Liver (tissue), 8 donors: ENCODE measurements at regions not wholly inside any gene's neighbourhood (a gene's known extent, or its start where the extent isn't known, plus 50 kb on each side); places are given as distances from the start of the nearest gene placed in this dataset.
"Not testable (repeated sequence)": the region's sequence is repeated elsewhere in the genome, so short reads cannot be mapped to it uniquely, and the experiment has no call there.

Experiments used
- DNase-seq: peaks from one replicate; pipeline ENCODE4 v3.0.0-alpha.2; 2017; ENCODE audit warnings: low spot score
- H3K27ac ChIP-seq, 2 donors: one replicate each; pipeline ENCODE4 v1.7.0; 2013; ENCODE audit warnings: inconsistent platforms in 2 of 2, low read length in 2 of 2, control low read depth in 1 of 2, low read depth in 1 of 2, mild to moderate bottlenecking in 1 of 2
- H3K27me3 ChIP-seq, 4 donors: one replicate each; pipeline versions ENCODE4 v1.6.1 to v1.7.0; 2013; ENCODE audit warnings: low read length in 3 of 4, inconsistent platforms in 1 of 4, mild to moderate bottlenecking in 1 of 4, moderate library complexity in 1 of 4; ENCODE audit not compliant: control insufficient read depth in 4 of 4, insufficient read depth in 4 of 4
- H3K36me3 ChIP-seq, 4 donors: one replicate each; pipeline versions ENCODE4 v1.6.1 to v1.7.0; 2013; ENCODE audit warnings: low read length in 3 of 4, mild to moderate bottlenecking in 3 of 4, low read depth in 1 of 4, moderate library complexity in 1 of 4; ENCODE audit not compliant: control insufficient read depth in 4 of 4, insufficient read depth in 3 of 4
- H3K4me1 ChIP-seq, 4 donors: one replicate each; pipeline versions ENCODE4 v1.6.1 to v1.7.0; 2013; ENCODE audit warnings: low read length in 3 of 4, mild to moderate bottlenecking in 3 of 4, moderate library complexity in 1 of 4; ENCODE audit not compliant: control insufficient read depth in 4 of 4, insufficient read depth in 4 of 4
- H3K4me3 ChIP-seq, 3 donors: one replicate each; pipeline versions ENCODE4 v1.6.1 to v1.7.0; 2013; ENCODE audit warnings: low read length in 3 of 3, control low read depth in 1 of 3, low read depth in 1 of 3, mild to moderate bottlenecking in 1 of 3
- H3K9ac ChIP-seq, 2 donors: one replicate each; pipeline ENCODE4 v1.7.0; 2013; ENCODE audit warnings: low read length in 2 of 2, mild to moderate bottlenecking in 2 of 2, moderate library complexity in 2 of 2, control low read depth in 1 of 2, low read depth in 1 of 2
- H3K9me3 ChIP-seq, 4 donors: one replicate each; pipeline versions ENCODE4 v1.6.1 to v1.7.0; 2013; ENCODE audit warnings: low read length in 3 of 4; ENCODE audit not compliant: control insufficient read depth in 4 of 4
- EGR1 ChIP-seq, 2 donors: IDR thresholded peaks; 2 replicates each; pipeline ENCODE4 v1.6.1; 2016 to 2018; ENCODE audit warnings: antibody characterized with exemption in 2 of 2, low read depth in 2 of 2
- FOXA1 ChIP-seq: IDR thresholded peaks from 2 replicates; pipeline ENCODE4 v1.6.1; 2016; ENCODE audit warnings: antibody characterized with exemption
- FOXA2 ChIP-seq: IDR thresholded peaks from 2 replicates; pipeline ENCODE4 v1.6.1; 2016; ENCODE audit warnings: antibody characterized with exemption
- GABPA ChIP-seq, 2 donors: IDR thresholded peaks in 1 of 2; conservative IDR thresholded peaks in 1 of 2; 2 replicates each; pipeline ENCODE4 v1.6.1; 2016; ENCODE audit warnings: antibody characterized with exemption in 2 of 2, mild to moderate bottlenecking in 1 of 2, moderate library complexity in 1 of 2
- HNF4A ChIP-seq, 2 donors: conservative IDR thresholded peaks; 2 replicates each; pipeline ENCODE4 v1.6.1; 2016; ENCODE audit warnings: antibody characterized with exemption in 2 of 2, mild to moderate bottlenecking in 2 of 2
- HNF4G ChIP-seq: IDR thresholded peaks from 2 replicates; pipeline ENCODE4 v1.6.1; 2016; ENCODE audit warnings: antibody characterized with exemption
- MAX ChIP-seq: IDR thresholded peaks from 2 replicates; pipeline ENCODE4 v1.6.1; 2016; ENCODE audit warnings: antibody characterized with exemption
- NR2F2 ChIP-seq: IDR thresholded peaks from 2 replicates; pipeline ENCODE4 v1.6.1; 2016; ENCODE audit warnings: antibody characterized with exemption
- RAD21 ChIP-seq, 2 donors: IDR thresholded peaks; 2 replicates each; pipeline ENCODE4 v1.6.1; 2016; ENCODE audit warnings: antibody characterized with exemption in 2 of 2, mild to moderate bottlenecking in 2 of 2
- REST ChIP-seq: IDR thresholded peaks from 2 replicates; pipeline ENCODE4 v1.6.1; 2016; ENCODE audit warnings: antibody characterized with exemption, mild to moderate bottlenecking
- RXRA ChIP-seq, 2 donors: IDR thresholded peaks; 2 replicates each; pipeline ENCODE4 v1.6.1; 2017 to 2018; ENCODE audit warnings: antibody characterized with exemption in 2 of 2, mild to moderate bottlenecking in 1 of 2
- SP1 ChIP-seq: IDR thresholded peaks from 2 replicates; pipeline ENCODE4 v1.6.1; 2018; ENCODE audit warnings: antibody characterized with exemption, mild to moderate bottlenecking
- TAF1 ChIP-seq: conservative IDR thresholded peaks from 2 replicates; pipeline ENCODE4 v1.6.1; 2016; ENCODE audit warnings: antibody characterized with exemption, mild to moderate bottlenecking
- YY1 ChIP-seq: IDR thresholded peaks from 2 replicates; pipeline ENCODE4 v1.6.1; 2016; ENCODE audit warnings: antibody characterized with exemption, mild to moderate bottlenecking
- ZBTB33 ChIP-seq: IDR thresholded peaks from 2 replicates; pipeline ENCODE4 v1.6.1; 2016; ENCODE audit warnings: antibody characterized with exemption
- WGBS: extraction: QIAGEN DNeasy Blood & Tissue Kit; methylation state at CpG from one replicate; pipeline ENCODE4 v1.1.7; 2013; 5-methylcytosine and 5-hydroxymethylcytosine counted together
- TF ChIP-seq, protein P1 (sequence below): fragments of 150-350 bp; IDR thresholded peaks from 2 replicates; pipeline ENCODE4 v1.5.1; 2017; ENCODE audit warnings: improper control_type of control experiment, low read depth, low read length; ENCODE audit not compliant: missing input control
- TF ChIP-seq, protein P2 (sequence below): IDR thresholded peaks from 2 replicates; pipeline ENCODE4 v1.6.1; 2016; ENCODE audit warnings: antibody characterized with exemption
- donor health status: healthy.
- donor health status: healthy.
- donor health status: healthy.
- donor health status: healthy.
- donor health status: healthy.

GRCh38 chr10:114751856-114752255 lies 69.7 kb upstream of the FHIP2A start:
- Histone ChIP-seq H3K9ac (no peak overlapping the region), H3K4me1 (peaks cover 0 to 18% (median 15%) of the 10 kb centered on the region in 4 donors), H3K27ac (no peak overlapping the region), H3K4me3 (no peak overlapping the region), H3K27me3 (no peaks in the 10 kb centered on the region), H3K9me3 (no peaks in the 10 kb centered on the region), H3K36me3 (no peaks in the 10 kb centered on the region)
- WGBS, result 96% methylated on average over 3 of the region's 3 CpGs
- no peak for DNase-seq
- TF ChIP-seq RAD21 (IDR thresholded peaks at IDR 0.05) (no peak), FOXA2 (no peak), ZBTB33 (no peak), NR2F2 (no peak), EGR1 (IDR thresholded peaks at IDR 0.05; ENCODE audit: low read depth in 2 of 2) (no peak), SP1 (no peak), YY1 (no peak), HNF4G (no peak), FOXA1 (no peak)
- TF ChIP-seq, protein P1, sequence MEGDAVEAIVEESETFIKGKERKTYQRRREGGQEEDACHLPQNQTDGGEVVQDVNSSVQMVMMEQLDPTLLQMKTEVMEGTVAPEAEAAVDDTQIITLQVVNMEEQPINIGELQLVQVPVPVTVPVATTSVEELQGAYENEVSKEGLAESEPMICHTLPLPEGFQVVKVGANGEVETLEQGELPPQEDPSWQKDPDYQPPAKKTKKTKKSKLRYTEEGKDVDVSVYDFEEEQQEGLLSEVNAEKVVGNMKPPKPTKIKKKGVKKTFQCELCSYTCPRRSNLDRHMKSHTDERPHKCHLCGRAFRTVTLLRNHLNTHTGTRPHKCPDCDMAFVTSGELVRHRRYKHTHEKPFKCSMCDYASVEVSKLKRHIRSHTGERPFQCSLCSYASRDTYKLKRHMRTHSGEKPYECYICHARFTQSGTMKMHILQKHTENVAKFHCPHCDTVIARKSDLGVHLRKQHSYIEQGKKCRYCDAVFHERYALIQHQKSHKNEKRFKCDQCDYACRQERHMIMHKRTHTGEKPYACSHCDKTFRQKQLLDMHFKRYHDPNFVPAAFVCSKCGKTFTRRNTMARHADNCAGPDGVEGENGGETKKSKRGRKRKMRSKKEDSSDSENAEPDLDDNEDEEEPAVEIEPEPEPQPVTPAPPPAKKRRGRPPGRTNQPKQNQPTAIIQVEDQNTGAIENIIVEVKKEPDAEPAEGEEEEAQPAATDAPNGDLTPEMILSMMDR, result no peak
- TF ChIP-seq, protein P2, sequence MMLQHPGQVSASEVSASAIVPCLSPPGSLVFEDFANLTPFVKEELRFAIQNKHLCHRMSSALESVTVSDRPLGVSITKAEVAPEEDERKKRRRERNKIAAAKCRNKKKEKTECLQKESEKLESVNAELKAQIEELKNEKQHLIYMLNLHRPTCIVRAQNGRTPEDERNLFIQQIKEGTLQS, result no peak

DNA sequence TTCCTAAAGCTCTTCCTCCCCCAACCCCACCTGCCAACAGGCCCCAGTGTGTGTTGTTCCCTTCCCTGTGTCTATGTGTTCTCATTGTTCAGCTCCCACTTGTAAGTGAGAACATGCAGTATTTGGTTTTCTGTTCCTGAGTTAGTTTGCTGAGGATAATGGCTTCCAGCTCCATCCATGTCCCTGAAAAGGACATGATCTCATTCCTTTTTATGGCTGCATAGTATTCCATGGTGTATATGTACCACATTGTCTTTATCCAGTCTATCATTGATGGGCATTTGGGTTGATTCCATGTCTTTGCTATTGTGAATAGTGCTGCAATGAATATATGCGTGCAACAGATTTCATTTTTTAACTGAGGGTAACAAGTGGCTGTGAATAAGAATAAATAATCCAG lies 69.0 kb upstream of the FHIP2A start:
- 91% methylated on average over 1 of the region's 1 CpG for WGBS
- not testable (repeated sequence) for H3K9ac ChIP-seq, H3K4me3 ChIP-seq, H3K36me3 ChIP-seq, H3K27ac ChIP-seq, H3K9me3 ChIP-seq, H3K27me3 ChIP-seq, DNase-seq
- H3K4me1 ChIP-seq, result peaks cover 0 to 18% (median 15%) of the 10 kb centered on the region in 4 donors

- Histone ChIP-seq H3K9me3 (no peaks in the 10 kb centered on the region), H3K27me3 (no peaks in the 10 kb centered on the region), H3K27ac (no peak overlapping the region), H3K9ac (no peak overlapping the region), H3K36me3 (no peaks in the 10 kb centered on the region), H3K4me1 (peaks cover 0 to 18% (median 15%) of the 10 kb centered on the region in 4 donors), H3K4me3 (no peak overlapping the region)
- no peak for DNase-seq
- TF ChIP-seq TAF1 (no peak), FOXA2 (no peak), REST (no peak), RXRA (IDR thresholded peaks at IDR 0.05) (no peak), MAX (no peak), HNF4G (no peak), HNF4A (conservative IDR thresholded peaks at IDR 0.05) (no peak), GABPA (IDR thresholded peaks at IDR 0.05 in 1 of 2, conservative IDR thresholded peaks at IDR 0.05 in 1 of 2) (no peak), EGR1 (IDR thresholded peaks at IDR 0.05; ENCODE audit: low read depth in 2 of 2) (no peak)
- TF ChIP-seq, protein P2, result no peak
- WGBS, result 92% methylated on average over 5 of the region's 5 CpGs
Measured at GRCh38 chr10:114753126-114753525, 68.5 kb upstream of the FHIP2A start.
